Hindlimb muscle (tissue), 1 donor: ENCODE measurements at regions not wholly inside any gene's neighbourhood (a gene's known extent, or its start where the extent isn't known, plus 50 kb on each side); places are given as distances from the start of the nearest gene placed in this dataset.

Source experiments
- DNase-seq: peaks from one replicate; pipeline ENCODE4 v3.0.0-alpha.2; 2013

DNA sequence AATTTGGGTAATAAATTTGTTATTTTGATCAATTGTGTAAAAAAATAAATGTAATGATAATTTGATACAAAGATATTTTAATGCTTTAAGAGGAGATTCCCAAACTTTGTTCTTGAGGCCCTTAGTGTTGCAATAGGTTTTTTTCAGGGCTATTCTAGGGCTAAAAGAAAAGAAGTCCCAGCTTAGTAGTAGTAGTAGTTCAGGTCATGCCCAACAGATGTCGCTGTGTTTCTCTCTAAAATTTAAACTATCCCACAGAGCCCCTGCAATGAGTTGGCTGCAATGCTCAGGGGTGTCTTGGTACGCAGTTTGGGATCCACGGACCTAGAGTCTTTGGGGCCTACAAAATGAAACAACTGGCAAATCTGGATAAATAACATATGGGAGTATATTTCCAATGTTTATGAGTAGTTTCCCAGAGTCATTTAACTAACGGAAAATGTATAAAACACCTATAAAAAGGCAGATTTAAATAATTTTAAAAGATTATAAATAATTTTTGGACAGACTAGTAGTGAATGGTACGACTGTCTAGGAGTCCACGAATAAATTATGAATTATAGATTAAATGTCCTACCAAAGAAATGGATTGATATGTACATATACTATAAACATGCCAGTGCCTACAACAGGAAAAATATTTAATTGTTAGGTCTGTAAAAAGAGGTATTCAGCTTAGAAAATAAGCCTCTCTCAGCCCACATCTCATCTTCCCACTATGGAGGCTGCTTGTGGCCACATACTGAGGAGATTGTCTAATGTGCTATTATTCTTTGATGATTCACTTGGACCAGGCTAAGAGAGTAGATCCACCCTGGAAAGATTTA, 228.5 kb upstream of the PMFBP1 start:
- peak; percentile 64 for DNase-seq

DNA sequence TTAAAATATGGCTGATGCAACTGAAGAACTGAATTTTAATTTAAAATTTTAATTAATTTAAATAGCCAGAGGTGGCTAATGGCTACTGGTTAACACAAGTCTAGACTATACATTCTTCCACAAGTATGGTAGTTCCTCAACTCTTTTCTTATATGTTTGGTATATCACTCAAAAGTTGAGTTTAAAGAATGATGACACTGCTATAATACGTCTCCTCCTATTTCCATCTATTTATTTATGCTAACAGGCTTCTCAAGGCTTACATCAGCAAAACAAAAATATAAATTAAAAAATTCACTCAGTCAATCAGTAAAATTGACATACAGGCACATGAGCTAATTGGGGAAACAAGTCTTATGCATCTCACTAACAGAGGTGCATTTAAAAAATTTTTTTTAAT, 227.9 kb upstream of the PMFBP1 start:
- no peak for DNase-seq

DNA sequence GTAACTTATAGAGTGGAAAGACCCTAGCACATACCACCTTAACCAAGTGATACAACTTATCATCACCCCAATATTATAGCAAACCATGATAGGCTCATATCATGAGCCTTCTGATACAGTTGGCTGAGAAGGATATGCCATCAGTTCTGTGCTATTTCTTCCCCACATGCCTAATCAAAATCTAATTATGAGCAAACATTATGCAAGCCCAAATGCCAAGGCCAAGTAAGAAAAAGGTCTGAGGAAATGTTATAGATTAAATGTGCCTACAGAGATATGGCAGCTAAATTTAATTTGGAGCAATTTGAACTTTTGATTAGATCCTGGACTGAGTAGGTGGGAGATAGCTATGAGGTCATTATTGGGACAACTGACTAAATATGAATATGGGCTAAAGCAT, 225.9 kb upstream of the PMFBP1 start:
- DNase-seq = no peak

DNA sequence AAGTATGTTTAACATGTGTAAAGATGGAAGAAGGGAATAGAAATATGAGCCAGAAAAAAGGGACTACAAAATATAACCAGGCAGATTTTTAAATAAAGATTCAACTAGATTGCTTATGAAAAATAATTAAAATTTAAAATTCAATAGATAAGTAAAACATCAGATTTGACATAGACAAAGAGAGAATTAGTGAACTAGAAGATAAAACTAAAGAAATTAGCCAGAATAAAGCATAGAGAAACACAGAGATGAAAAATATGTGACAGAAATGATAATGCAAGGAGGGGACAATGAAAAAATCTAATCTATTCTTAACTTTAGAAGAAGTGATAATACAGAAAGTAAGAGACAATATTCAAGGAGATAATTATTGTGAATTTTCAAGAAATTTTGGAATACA, 222.6 kb upstream of the PMFBP1 start:
- no peak for DNase-seq

DNA sequence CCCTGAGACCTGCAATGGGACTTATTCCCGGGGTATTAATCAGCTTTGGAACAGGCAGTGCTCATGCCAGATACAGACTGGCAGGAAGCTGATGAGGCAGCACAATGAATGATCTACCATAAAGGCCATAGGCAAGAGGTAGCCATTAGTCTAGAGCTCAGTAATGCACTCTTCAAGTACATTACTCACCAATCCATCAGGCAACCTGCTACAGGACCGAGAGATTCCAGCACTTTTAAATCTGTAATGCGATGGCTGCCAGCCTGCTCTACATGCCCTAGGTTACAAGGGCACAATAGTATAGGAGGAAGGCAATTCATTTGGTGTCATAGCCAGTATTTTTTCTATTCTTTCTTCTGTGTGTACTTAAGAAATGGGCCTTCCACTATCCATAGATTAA, 217.8 kb upstream of the PMFBP1 start:
- no peak for DNase-seq

DNA sequence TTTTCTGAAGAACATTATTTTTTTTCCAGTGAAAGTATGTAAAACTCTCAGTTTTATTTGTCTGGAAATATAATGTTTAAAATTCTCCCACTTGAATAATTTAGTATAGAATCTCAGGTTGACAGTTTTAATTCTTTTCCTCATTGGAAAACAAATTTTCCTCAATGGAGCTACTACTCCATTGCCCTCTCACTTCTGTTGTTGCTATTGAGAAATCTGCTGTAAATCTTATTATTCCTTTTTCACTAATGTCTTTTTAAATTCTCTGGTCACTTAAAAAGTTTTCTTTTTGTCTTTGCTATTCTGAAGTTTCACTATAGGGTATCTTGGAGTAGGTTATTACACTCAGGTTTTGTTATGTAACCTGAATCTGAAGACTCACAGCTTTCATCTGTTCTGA, 216.1 kb upstream of the PMFBP1 start:
- DNase-seq = no peak

DNA sequence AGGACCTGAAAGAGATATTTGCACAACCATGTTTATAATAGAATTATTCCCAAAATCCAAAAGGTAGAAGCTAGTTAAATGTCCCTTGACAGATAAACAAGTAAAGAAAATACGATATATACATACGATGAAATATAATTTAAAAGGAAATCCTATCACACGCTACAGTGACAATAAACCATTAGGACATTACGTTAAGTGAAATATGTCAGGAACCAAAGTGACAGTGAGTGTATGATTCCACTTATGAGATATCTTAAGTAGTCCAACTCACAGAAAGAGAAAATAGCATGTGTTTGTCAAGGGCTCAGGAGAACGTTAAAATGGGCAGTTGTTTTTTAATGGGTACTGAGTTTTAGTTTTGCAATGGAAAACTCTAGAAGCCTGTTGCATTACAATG, 212.7 kb upstream of the PMFBP1 start:
- no peak for DNase-seq

DNA sequence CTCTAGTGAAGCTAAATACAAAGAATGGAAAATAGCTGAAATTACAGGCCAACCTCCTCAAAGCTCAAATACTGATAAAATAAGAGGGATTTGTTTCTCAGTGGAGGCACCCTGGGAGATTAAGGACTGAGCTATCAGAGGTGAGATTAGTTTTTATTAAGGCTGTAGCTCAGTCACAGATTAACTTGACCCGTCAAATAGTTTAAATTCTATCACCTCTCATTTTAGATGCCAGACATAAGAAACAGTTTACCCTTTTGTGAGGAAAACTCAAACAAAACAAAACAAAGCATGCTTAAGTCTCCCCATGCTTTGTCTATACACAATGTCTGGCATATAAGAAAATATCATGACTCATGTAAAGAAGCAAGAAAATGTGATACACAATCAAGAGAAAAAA, 208.3 kb upstream of the PMFBP1 start:
- no peak for DNase-seq

DNA sequence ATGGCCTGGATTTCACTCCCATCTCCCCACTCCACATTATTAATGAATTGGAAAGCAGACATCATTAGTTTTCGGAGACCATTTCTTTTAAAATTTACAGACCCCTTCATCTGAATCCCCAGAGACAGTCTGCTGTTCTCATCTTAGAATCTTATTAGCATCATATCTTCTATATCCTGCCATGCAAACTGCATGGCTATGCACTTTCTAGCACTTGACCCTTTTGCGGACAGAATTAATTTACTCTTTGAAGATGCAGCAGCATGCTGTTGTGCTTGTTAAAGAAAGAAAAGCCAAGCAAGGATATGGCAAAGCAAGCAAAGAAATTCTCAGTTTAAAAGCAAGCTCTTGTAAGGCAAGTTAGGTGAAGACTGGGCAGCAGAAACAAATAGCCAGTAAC, 201.2 kb upstream of the PMFBP1 start:
- no peak for DNase-seq

DNA sequence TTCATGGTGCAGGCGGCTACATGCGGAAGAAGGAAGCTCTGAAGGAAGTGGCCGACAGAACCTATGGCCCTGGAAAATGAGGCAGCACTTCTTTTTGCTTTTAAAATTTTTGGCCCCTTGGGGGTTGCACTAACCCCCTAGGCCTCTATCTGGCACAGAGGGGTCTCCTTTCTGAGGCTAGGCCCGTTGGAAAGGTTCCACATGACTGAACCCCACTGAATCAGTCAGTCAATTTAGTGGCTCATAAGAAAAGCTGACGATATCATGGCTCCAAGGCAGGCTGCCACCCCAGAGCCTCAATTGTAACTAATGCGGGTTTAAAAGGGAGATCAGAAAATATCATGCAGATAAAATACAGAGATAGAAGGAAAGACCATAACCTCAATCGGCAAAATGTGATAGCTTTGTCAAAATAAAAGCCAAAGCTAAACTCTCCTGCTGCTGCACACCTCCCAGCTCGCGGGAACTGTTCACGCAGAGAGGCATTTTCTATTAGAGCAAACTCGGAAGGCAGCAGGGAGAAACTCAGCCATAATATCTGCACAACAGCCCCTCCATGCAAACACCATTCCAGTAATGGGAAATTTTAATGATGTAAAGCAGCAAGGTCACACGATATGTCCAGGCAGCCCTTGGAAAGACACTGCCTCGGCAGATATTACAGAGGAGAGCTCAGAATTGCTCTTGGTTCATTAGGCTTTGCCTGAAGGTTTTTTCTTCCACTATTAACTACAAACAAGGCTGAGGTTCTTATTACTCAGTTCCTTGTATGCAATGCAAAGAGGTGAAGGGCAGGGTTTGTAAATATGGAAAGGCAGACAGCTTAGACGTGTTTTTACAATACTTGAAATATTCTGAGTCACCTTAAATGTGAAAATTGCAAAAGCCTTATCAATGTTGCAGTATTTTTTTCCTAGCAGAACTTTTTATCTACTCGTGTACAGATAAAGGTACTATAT, 200.4 kb upstream of the PMFBP1 start:
- no peak for DNase-seq

DNA sequence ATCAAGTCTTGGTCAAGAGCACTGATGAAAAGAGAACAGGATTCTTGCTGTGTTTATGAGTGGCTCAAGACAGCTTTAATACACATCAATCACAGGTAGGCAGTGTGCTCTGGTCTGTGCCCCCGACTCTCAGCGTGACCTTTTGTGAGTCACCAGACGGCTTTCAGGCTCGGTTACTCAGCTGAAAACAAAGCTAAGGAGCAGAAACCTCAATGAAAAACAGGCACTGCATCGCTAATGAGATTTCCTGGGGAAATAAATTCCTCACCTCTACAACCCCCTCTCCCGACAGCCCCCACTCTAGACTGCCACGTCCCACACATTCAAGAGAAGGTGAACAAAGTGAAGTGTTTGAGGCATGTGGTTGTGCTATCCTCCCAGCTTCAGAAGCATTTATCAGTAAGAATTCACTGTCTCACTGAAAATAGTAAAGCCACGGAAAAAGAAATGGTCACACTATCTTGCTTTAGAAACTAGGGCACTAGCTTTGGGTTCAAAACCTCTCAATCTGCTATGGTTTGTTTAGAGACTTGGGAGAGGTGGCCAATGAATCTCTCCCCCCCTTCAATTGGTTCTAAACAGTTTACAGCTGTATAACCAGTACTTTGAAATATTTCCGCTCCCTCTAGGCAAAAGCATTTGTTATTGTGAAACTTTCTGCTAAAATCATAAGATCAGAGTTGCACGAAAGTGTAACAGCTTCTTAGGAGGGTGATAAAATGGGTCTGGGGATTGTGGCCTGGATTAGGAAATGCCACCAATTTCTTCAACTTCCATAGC, 199.5 kb upstream of the PMFBP1 start:
- no peak for DNase-seq

DNA sequence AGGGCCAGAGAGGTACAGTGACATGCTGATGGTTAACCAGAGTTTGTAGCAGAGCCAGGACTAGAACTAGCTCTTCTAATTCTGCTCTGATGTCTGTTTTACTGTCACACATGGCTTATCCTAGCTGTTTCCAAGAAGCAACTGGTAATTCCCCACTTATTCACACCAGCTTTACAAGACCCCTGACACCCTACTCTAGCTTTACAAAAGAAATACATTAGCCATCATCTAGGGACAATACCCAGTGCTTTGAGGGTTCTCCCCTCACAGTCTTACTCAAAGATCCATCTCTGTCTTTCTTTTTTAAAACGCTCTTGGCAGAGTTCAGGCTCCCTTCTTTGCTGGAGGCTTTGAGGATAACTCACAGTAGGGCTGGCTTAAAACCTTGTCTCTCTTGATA, 197.3 kb upstream of the PMFBP1 start:
- no peak for DNase-seq

DNA sequence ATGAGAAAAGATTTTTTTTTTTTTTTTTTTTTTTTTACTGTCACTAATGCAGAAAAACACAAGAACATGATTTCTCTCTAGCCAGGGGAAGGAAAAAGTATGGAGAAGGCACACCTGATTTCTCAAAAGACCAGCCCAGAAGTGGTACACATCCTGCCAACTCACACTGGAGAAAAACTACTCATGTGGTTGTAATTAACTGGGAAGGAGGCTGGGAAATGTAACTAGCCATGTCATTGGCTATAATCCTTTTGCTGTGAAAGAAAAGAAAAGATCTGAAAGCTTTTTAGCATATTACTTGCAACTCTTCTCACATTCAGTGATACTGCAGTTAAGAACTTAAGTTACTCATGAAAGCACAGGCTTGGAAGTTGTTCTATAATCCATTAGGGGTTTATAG, 195.9 kb upstream of the PMFBP1 start:
- no peak for DNase-seq

DNA sequence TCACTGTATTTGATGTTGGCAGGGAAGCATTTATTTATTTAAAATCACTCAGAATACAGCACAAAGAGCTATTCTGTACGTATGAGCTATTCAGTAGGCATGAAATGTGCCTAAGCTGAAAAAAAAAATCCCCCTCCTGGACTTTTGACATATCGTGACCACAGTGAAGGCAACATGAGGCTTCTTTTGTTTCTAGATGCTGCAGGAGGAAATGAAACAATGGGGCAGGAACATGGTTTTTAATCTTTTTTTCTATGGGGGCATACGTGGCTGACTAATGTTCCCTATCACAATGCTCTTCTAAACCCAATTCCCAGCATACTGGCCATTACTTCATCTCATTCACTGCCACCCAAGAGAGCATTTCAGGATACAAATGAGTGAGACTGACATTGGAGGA, 191.0 kb upstream of the PMFBP1 start:
- DNase-seq = no peak

DNA sequence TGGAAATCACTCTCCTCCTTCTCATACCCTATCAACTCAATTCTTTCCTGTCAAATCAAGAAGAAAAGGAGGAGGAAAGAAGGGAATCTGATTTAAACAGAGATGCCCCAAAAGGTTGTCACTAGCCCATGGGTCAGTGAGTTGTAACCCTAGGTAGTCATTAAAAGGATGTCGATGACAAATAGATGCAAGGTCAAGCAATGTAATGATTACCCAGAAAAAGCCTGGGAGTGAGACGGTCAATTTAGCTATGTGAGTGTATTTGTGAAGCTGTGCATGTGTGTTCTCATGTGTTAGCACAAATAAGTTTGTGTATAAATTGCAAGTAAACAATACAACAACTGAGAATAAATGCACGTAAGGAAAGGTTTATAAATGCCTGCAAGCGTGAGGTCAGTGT, 190.5 kb upstream of the PMFBP1 start:
- no peak for DNase-seq

DNA sequence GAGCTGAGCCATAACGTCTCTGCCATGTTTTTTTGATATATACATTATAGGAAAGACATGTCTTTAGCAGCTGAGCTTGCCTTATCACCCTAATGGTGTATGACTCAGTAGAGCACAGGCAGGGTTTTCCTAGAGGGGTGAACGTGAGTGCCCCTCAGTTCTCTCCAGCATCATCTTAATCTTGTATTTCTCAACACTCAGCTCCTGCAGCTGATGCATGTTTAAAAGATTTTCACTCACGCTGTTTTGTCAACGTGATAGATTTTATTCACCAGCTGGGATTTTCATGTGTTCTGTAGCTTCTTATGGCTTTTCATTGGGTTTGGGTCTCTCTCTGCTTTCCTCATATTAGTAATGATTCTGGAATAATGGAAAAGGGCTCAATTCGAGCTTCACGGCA, 186.0 kb upstream of the PMFBP1 start:
- no peak for DNase-seq

DNA sequence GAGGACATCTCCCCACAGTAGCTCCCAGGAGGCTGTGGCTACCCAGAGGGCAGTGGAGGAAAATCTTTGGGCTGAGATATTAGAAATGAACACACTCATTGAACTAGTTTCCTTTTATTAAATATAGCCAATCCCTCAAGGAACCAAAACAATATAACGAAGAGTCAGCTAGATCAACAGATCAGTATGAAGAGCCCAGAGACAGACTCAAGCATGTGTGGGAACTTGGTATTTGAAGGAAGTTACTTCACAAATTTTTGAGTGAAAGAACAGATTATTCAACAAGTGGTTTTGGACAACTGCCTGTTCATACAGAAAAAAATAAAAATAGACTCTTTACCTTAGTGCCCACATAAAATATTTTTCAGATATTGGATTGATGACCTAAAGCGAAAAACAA, 183.6 kb upstream of the PMFBP1 start:
- no peak for DNase-seq

DNA sequence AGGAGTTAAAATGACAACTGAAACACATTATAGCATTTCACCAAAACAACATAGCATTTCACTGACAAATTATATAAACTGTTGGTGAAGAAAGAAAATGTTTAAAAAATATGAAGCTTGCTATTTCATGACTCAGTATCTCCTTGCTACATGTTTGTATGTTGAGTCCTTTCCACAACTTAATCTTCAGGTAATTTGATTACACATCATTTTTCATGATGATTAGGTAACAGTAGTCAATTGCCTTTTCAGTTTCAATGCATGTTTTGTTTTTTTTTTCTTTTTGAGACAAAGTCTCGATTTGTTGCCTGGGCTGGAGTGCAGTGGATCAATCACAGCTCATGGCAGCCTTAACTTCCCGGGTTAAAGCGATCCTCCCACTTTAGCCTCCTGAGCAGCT, 177.8 kb upstream of the PMFBP1 start:
- DNase-seq = no peak

DNA sequence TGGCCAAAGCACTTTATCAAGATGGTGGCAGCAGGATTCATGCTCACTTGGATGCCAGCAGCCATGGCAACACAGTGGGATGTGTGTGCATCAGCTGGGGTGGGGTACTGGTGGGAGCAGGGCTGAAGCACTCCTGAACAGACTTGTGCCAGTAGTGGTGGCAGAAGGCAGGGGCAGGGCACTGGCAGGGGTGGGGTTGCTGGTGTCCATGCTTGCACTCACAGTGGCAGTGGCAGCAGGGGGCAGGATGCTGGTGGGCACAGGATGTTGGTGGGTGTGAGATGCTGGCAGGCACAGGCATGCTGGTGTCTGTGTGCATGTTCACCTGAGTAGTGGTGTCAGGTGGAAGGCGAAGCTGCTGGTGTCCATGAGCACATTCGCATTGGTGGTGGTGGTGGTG, 161.0 kb upstream of the PMFBP1 start:
- no peak for DNase-seq

DNA sequence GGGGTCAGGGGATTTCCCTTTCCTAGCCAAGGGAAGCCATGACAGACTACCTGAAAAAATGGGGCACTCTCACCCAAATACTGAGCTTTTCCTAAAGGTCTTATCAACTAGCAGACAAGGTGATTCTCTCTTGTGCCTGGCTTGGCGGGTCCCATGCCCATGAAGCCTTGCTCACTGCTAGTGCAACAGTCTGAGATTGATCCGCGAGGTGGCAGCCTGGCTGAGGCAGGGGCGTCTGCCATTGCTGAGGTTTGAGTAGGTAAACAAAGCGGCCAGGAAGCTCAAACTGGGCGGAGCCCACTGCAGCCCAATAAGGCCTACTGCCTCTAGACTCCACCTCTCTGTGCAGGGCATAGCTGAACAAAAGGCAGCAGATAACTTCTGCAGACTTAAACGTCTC, 152.6 kb upstream of the PMFBP1 start:
- no peak for DNase-seq

DNA sequence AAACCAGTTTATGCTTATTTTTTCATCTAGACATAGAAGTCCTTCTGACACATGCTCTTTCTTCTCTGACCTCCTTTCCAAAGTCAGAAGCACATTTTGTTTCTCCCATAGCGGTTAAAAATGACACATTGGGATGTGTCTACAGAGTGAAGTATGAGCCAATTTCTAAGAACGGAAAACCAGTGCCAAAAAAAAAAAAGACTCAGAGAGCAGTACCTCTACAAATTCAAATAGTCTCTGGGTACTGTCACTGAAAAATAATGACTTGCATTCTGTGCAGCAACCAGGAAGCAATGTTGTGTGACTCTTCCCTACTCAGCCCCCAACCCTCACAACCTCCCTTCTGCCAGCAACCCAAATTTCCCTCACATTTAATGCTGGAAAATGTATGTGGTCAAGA, 145.5 kb upstream of the PMFBP1 start:
- DNase-seq = peak; percentile 11

DNA sequence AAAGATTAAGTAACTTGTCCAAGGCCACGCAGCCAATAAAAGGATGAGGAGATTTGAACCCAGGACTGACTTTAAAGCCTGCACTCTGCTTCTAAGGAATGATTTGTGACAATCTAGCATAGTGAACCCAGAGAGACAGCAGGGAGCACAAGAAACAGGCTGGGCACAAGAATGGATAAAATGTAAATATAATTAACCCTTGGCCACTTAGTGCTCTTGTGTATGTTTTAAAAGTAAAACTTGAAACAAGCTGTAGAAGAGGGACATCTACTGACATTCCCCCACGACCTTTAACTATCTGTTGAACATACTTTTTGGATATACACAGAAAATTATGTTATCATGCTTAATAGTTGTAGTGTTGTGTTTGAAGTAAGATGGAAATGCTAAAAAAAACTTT, 141.9 kb upstream of the PMFBP1 start:
- no peak for DNase-seq

DNA sequence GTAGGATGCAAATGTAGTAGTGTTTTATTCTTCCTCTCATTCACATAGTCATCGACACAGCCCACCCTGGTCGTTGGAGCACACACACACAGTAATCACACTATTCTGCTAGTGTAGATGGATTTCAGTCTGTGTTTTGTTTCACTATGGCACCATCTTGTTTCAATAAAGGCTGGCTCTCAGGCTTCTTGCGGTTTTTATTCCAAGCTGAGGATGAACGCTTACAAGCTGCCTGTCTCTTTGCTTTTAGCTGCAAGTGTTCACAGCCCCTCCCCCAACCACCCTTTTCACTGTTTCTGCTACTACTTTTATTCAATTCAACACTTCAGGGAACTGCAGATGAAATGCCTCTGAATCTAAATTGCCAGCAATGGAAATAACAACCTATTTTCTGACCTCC, 140.9 kb upstream of the PMFBP1 start:
- no peak for DNase-seq
